HEK293 (cell line): ENCODE measurements at regions not wholly inside any gene's neighbourhood (a gene's known extent, or its start where the extent isn't known, plus 50 kb on each side); places are given as distances from the start of the nearest gene placed in this dataset.

ENCODE experiments used
- CTCF ChIA-PET: fragments of 350-600 bp; formaldehyde crosslinking; extraction: SDS; loops from one replicate; lab custom pipeline; 2021; ENCODE audit warnings: antibody characterized with exemption; lab: Yijun Ruan, JAX
- POLR2A ChIA-PET: fragments of 300-600 bp; formaldehyde crosslinking; extraction: SDS; loops from one replicate; lab custom pipeline; 2020; ENCODE audit warnings: antibody characterized with exemption, inconsistent platforms; lab: Yijun Ruan, JAX
- H3K27ac ChIP-seq: fragments of 200-500 bp; sonication (Bioruptor generic); 2 replicates; pipeline ENCODE4 v1.5.1; 2014; ENCODE audit warnings: low read depth, low read length, control low read depth, inconsistent platforms; ENCODE audit errors: extremely low read depth
- H3K36me3 ChIP-seq, 2 experiments: fragments of 200-500 bp in 1 of 2; sonication (Bioruptor generic) in 1 of 2; 1 replicate in 1 of 2; 2 replicates in 1 of 2; pipeline ENCODE4 v1.5.1; 2014 to 2017; ENCODE audit warnings: inconsistent platforms in 2 of 2, low read length in 2 of 2; ENCODE audit not compliant: control insufficient read depth in 2 of 2, insufficient read depth in 1 of 2
- H3K4me1 ChIP-seq: fragments of 200-500 bp; sonication (Bioruptor generic); 2 replicates; pipeline ENCODE4 v1.5.1; 2014; ENCODE audit warnings: mild to moderate bottlenecking, low read length, inconsistent platforms; ENCODE audit not compliant: control insufficient read depth, insufficient read depth
- H3K4me3 ChIP-seq: 2 replicates; pipeline ENCODE4 v1.5.1; 2011; ENCODE audit warnings: low read depth, mild to moderate bottlenecking, control low read depth, low read length, moderate library complexity
- H3K9me3 ChIP-seq: fragments of 200-500 bp; sonication (Bioruptor generic); 2 replicates; pipeline ENCODE4 v1.5.1; 2014; ENCODE audit warnings: low read depth, low read length, inconsistent platforms; ENCODE audit not compliant: control insufficient read depth, insufficient read depth
- KLF10 ChIP-seq: fragments of 450-650 bp; IDR thresholded peaks from 2 replicates; pipeline ENCODE4 v1.5.1; 2018; ENCODE audit warnings: missing biosample characterization, mild to moderate bottlenecking, missing genetic modification characterization
- RBAK ChIP-seq: fragments of 450-650 bp; formaldehyde crosslinking; IDR thresholded peaks from 2 replicates; pipeline ENCODE4 v1.5.1; 2016; ENCODE audit warnings: missing biosample characterization, missing genetic modification characterization
- TCF7L2 ChIP-seq: IDR thresholded peaks from 2 replicates; pipeline ENCODE4 v1.6.1; 2011; ENCODE audit warnings: low read depth, mild to moderate bottlenecking, inconsistent platforms, low read length, moderate library complexity, borderline replicate concordance
- ZBTB11 ChIP-seq: fragments of 450-650 bp; formaldehyde crosslinking; conservative IDR thresholded peaks from 2 replicates; pipeline ENCODE4 v1.5.1; 2016; ENCODE audit warnings: low read depth, missing biosample characterization, missing genetic modification characterization
- ZBTB17 ChIP-seq: fragments of 450-650 bp; formaldehyde crosslinking; IDR thresholded peaks from 2 replicates; pipeline ENCODE4 v1.5.1; 2016; ENCODE audit warnings: missing biosample characterization, missing genetic modification characterization
- ZBTB8A ChIP-seq: fragments of 450-650 bp; formaldehyde crosslinking; IDR thresholded peaks from 2 replicates; pipeline ENCODE4 v1.5.1; 2016; ENCODE audit warnings: missing biosample characterization, missing genetic modification characterization
- ZNF140 ChIP-seq: fragments of 450-650 bp; formaldehyde crosslinking; IDR thresholded peaks from 2 replicates; pipeline ENCODE4 v1.5.1; 2016; ENCODE audit warnings: missing biosample characterization, missing genetic modification characterization
- ZNF16 ChIP-seq: fragments of 450-650 bp; formaldehyde crosslinking; IDR thresholded peaks from 2 replicates; pipeline ENCODE4 v1.5.1; 2016; ENCODE audit warnings: low read depth, missing biosample characterization, missing genetic modification characterization
- ZNF2 ChIP-seq: fragments of 450-650 bp; formaldehyde crosslinking; IDR thresholded peaks from 2 replicates; pipeline ENCODE4 v1.5.1; 2016; ENCODE audit warnings: missing biosample characterization, missing genetic modification characterization
- ZNF239 ChIP-seq: fragments of 450-650 bp; formaldehyde crosslinking; IDR thresholded peaks from 2 replicates; pipeline ENCODE4 v1.5.1; 2016; ENCODE audit warnings: missing biosample characterization, missing genetic modification characterization
- ZNF335 ChIP-seq: fragments of 450-650 bp; formaldehyde crosslinking; conservative IDR thresholded peaks from 2 replicates; pipeline ENCODE4 v1.5.1; 2016; ENCODE audit warnings: missing biosample characterization, missing genetic modification characterization
- ZNF37A ChIP-seq: fragments of 450-650 bp; IDR thresholded peaks from 2 replicates; pipeline ENCODE4 v1.5.1; 2018; ENCODE audit warnings: missing biosample characterization, missing genetic modification characterization
- ZNF391 ChIP-seq: fragments of 450-650 bp; formaldehyde crosslinking; IDR thresholded peaks from 2 replicates; pipeline ENCODE4 v1.5.1; 2016; ENCODE audit warnings: low read depth, missing biosample characterization, missing genetic modification characterization, borderline replicate concordance
- ZNF514 ChIP-seq: fragments of 450-650 bp; formaldehyde crosslinking; IDR thresholded peaks from 2 replicates; pipeline ENCODE4 v1.5.1; 2016; ENCODE audit warnings: missing biosample characterization, missing genetic modification characterization
- ZNF585B ChIP-seq: fragments of 450-650 bp; formaldehyde crosslinking; IDR thresholded peaks from 2 replicates; pipeline ENCODE4 v1.5.1; 2016; ENCODE audit warnings: missing biosample characterization, missing genetic modification characterization
- ZNF654 ChIP-seq: fragments of 450-650 bp; formaldehyde crosslinking; IDR thresholded peaks from 2 replicates; pipeline ENCODE4 v1.5.1; 2016; ENCODE audit warnings: low read depth, missing biosample characterization, missing genetic modification characterization
- ZNF837 ChIP-seq: fragments of 450-650 bp; formaldehyde crosslinking; IDR thresholded peaks from 2 replicates; pipeline ENCODE4 v1.5.1; 2016; ENCODE audit warnings: missing biosample characterization, missing genetic modification characterization
- TF ChIP-seq, protein P1 (sequence below): fragments of 450-650 bp; formaldehyde crosslinking; IDR thresholded peaks from 2 replicates; pipeline ENCODE4 v1.5.1; 2017; ENCODE audit warnings: missing biosample characterization, missing genetic modification characterization
- TF ChIP-seq, protein P2 (sequence below): fragments of 450-650 bp; formaldehyde crosslinking; IDR thresholded peaks from 2 replicates; pipeline ENCODE4 v1.5.1; 2016; ENCODE audit warnings: missing biosample characterization, missing genetic modification characterization

- TF ChIP-seq, protein P1, sequence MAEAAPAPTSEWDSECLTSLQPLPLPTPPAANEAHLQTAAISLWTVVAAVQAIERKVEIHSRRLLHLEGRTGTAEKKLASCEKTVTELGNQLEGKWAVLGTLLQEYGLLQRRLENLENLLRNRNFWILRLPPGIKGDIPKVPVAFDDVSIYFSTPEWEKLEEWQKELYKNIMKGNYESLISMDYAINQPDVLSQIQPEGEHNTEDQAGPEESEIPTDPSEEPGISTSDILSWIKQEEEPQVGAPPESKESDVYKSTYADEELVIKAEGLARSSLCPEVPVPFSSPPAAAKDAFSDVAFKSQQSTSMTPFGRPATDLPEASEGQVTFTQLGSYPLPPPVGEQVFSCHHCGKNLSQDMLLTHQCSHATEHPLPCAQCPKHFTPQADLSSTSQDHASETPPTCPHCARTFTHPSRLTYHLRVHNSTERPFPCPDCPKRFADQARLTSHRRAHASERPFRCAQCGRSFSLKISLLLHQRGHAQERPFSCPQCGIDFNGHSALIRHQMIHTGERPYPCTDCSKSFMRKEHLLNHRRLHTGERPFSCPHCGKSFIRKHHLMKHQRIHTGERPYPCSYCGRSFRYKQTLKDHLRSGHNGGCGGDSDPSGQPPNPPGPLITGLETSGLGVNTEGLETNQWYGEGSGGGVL, result no peak
- TF ChIP-seq ZNF585B (tag by site-specific recombination) (no peak), ZNF239 (tag by site-specific recombination) (no peak), ZBTB17 (tag by site-specific recombination) (no peak), ZNF837 (tag by site-specific recombination) (no peak)
- TF ChIP-seq, protein P2, sequence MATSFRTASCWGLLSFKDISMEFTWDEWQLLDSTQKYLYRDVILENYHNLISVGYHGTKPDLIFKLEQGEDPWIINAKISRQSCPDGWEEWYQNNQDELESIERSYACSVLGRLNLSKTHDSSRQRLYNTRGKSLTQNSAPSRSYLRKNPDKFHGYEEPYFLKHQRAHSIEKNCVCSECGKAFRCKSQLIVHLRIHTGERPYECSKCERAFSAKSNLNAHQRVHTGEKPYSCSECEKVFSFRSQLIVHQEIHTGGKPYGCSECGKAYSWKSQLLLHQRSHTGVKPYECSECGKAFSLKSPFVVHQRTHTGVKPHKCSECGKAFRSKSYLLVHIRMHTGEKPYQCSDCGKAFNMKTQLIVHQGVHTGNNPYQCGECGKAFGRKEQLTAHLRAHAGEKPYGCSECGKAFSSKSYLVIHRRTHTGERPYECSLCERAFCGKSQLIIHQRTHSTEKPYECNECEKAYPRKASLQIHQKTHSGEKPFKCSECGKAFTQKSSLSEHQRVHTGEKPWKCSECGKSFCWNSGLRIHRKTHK (tag by site-specific recombination), result no peak
- Histone ChIP-seq H3K36me3 (no peaks in the 10 kb centered on the region), H3K9me3 (no peaks in the 10 kb centered on the region), H3K4me1 (no peaks in the 10 kb centered on the region), H3K4me3 (no peak overlapping the region), H3K27ac (no peak overlapping the region)
- CTCF ChIA-PET, result interaction anchor here (0.6 kb wide), 1 partner anchor 29 kb away, joined by 4 read pairs; no protein-coding TSS in a partner anchor
- POLR2A ChIA-PET, result no interaction called here
Observed at GRCh38 chr18:73038336-73038735, 170.5 kb upstream of the NETO1 start.

GRCh38 chr18:73023975-73024374 is 156.2 kb upstream of the NETO1 start:
- ChIA-PET POLR2A (no interaction called here), CTCF (interaction anchor here (0.6 kb wide), 1 partner anchor 396 kb away, joined by 4 read pairs; no protein-coding TSS in a partner anchor)
- H3K27ac ChIP-seq, result no peak overlapping the region
- no peaks in the 10 kb centered on the region for H3K36me3 ChIP-seq
- H3K4me3 ChIP-seq, result no peak overlapping the region
- H3K4me1 ChIP-seq, result no peaks in the 10 kb centered on the region
- TF ChIP-seq ZBTB11 (tag by site-specific recombination), result no peak
- TF ChIP-seq ZNF654 (tag by site-specific recombination), result no peak
- no peak for TF ChIP-seq ZBTB8A (tag by site-specific recombination)
- TF ChIP-seq KLF10 (tag by site-specific recombination), result no peak
- TF ChIP-seq TCF7L2, result no peak
- TF ChIP-seq ZNF37A (tag by site-specific recombination), result no peak
- TF ChIP-seq ZNF16, result no peak
- TF ChIP-seq RBAK, result no peak
- TF ChIP-seq ZNF335 (tag by site-specific recombination), result no peak
- no peak for TF ChIP-seq ZNF2 (tag by site-specific recombination)
- TF ChIP-seq ZBTB17 (tag by site-specific recombination), result no peak
- no peak for TF ChIP-seq ZNF391 (tag by site-specific recombination)
- TF ChIP-seq ZNF514 (tag by site-specific recombination), result no peak
- TF ChIP-seq ZNF140 (tag by site-specific recombination), result no peak
- no peaks in the 10 kb centered on the region for H3K9me3 ChIP-seq
